ENCODE measurements at regions not wholly inside any gene's neighbourhood (a gene's known extent, or its start where the extent isn't known, plus 50 kb on each side); places are given as distances from the start of the nearest gene placed in this dataset.

DNA sequence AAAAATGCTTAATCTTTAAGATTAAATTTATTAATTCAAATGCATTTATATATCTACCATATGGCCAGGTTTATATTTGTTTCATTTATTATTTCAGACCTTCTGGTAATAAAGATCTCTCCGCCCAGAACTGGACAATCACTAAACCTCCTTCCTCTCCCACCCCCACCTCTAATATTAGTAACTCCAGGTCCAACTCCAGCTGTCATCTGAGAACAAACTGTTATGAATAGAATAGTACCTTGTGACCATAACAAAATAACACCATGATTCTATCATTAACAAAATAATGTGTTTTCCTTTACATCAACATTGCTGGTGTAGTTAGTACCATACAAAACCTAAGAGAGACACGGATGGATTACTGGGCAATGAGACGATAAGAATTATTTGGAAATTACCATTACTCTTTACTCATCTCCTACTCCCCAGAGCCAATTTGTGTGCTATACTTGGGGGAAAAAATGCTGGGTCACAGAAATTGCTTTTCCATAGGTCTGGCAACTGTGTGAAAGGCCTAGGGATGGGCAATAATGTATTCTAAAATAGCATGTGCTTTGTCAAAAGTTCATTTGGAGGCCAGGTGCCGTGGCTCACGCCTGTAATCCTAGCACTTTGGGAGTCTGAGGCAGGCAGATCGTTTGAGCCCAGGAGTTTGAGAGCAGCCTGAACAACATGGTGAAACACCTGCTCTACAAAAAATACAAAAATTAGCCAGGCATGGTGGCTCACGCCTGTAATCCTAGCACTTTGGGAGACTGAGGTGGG is 186.1 kb downstream of the ENC1 start:
- Mint-ChIP-seq H3K9me3 (peaks cover 14% of the 10 kb centered on the region), H3K4me1 (ENCODE audit: unreplicated experiment) (peaks cover 5% of the 10 kb centered on the region)

DNA sequence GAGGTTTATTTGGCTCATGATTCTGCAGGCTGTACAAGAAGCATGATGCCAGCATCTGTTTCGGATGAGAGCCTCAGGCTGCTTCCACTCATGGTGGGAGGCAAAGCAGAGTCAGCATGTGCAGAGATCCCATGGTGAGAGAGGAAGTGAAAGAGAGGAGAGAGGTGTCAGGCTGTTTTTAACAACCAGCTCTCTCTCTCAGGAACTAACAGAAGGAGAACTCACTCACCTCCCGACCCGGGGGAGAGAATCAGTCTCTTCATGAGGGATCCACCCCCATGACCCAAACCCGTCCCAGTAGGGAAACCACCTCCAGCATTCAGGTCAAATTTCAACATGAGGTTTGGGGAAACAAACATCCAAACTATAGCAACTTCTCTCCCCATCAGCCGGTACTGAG is 187.7 kb downstream of the ENC1 start:
- H3K36me3 Mint-ChIP-seq = no peaks in the 10 kb centered on the region
- no peak overlapping the region for H3K27ac Mint-ChIP-seq
- no peak for DNase-seq (ENCODE audit: extremely low spot score, unreplicated experiment)
- H3K9me3 Mint-ChIP-seq = peaks cover 14% of the 10 kb centered on the region
- no peak overlapping the region for H3K4me3 Mint-ChIP-seq
- TF ChIP-seq, protein P1, sequence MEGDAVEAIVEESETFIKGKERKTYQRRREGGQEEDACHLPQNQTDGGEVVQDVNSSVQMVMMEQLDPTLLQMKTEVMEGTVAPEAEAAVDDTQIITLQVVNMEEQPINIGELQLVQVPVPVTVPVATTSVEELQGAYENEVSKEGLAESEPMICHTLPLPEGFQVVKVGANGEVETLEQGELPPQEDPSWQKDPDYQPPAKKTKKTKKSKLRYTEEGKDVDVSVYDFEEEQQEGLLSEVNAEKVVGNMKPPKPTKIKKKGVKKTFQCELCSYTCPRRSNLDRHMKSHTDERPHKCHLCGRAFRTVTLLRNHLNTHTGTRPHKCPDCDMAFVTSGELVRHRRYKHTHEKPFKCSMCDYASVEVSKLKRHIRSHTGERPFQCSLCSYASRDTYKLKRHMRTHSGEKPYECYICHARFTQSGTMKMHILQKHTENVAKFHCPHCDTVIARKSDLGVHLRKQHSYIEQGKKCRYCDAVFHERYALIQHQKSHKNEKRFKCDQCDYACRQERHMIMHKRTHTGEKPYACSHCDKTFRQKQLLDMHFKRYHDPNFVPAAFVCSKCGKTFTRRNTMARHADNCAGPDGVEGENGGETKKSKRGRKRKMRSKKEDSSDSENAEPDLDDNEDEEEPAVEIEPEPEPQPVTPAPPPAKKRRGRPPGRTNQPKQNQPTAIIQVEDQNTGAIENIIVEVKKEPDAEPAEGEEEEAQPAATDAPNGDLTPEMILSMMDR (conservative IDR thresholded peaks at IDR 0.05) = no peak
- no peaks in the 10 kb centered on the region for H3K4me1 Mint-ChIP-seq (ENCODE audit: unreplicated experiment)
- H3K27me3 Mint-ChIP-seq = no peaks in the 10 kb centered on the region

More for the DNA sequence above, 186.1 kb downstream of the ENC1 start:
- H3K36me3 Mint-ChIP-seq = no peaks in the 10 kb centered on the region
- no peak overlapping the region for H3K4me3 Mint-ChIP-seq
- no peak for DNase-seq (ENCODE audit: extremely low spot score, unreplicated experiment)
- H3K27me3 Mint-ChIP-seq = no peaks in the 10 kb centered on the region
- no peak overlapping the region for H3K27ac Mint-ChIP-seq
- TF ChIP-seq, protein P1 (conservative IDR thresholded peaks at IDR 0.05) = no peak

DNA sequence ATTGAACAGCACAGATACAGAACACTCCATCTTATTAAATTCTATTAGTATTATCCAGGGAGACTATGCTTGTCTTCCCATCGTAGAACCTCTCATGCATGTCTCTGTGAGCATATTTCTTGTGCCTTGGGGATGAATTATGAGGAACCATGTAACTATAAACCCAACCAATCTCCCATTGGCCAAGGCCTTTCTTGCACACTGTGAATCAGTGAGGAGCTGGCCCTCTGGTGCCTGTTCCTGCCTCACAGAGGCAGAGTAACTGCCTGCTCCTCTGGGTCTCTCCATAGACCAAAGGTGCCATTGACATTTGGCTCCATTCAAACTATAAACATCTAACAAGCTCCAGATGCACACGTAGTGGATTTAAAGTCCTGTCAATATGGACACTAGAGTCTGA is 190.4 kb downstream of the ENC1 start:
- Mint-ChIP-seq H3K27ac (no peak overlapping the region), H3K4me1 (ENCODE audit: unreplicated experiment) (peaks cover 4% of the 10 kb centered on the region), H3K27me3 (no peaks in the 10 kb centered on the region), H3K4me3 (no peak overlapping the region), H3K36me3 (no peaks in the 10 kb centered on the region), H3K9me3 (peaks cover 14% of the 10 kb centered on the region)
- no peak for DNase-seq (ENCODE audit: extremely low spot score, unreplicated experiment)
- TF ChIP-seq, protein P1 (conservative IDR thresholded peaks at IDR 0.05) = no peak

DNA sequence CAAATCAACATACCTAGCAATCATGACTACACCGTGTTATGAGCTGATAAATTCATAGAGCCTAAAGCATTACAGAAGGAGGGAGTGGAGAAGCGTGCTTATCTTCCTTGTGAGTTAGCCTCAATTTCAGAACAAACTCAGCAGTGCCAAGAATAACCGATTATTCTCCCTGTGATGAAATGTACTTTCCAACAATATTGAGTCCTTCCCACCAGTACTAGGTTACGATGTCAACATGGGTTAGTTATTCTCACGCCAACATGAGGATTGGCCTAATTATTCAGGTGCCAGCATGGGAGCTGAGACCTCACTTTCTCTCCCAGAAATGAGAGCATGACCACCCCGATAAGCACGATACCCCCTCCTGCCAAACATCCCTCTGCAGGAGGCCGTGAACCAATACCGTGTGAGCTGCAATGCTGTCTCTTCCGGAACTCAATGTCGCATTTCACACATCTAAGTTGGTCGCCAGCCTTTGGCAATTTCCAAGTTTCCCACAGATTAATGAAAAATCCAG is 193.7 kb downstream of the ENC1 start:
- no peaks in the 10 kb centered on the region for H3K36me3 Mint-ChIP-seq
- peaks cover 6% of the 10 kb centered on the region for H3K9me3 Mint-ChIP-seq
- no peak overlapping the region for H3K27ac Mint-ChIP-seq
- TF ChIP-seq, protein P1 (conservative IDR thresholded peaks at IDR 0.05) = no peak
- DNase-seq (ENCODE audit: extremely low spot score, unreplicated experiment) = no peak
- no peaks in the 10 kb centered on the region for H3K27me3 Mint-ChIP-seq
- peaks cover 11% of the 10 kb centered on the region for H3K4me1 Mint-ChIP-seq (ENCODE audit: unreplicated experiment)
- no peak overlapping the region for H3K4me3 Mint-ChIP-seq

DNA sequence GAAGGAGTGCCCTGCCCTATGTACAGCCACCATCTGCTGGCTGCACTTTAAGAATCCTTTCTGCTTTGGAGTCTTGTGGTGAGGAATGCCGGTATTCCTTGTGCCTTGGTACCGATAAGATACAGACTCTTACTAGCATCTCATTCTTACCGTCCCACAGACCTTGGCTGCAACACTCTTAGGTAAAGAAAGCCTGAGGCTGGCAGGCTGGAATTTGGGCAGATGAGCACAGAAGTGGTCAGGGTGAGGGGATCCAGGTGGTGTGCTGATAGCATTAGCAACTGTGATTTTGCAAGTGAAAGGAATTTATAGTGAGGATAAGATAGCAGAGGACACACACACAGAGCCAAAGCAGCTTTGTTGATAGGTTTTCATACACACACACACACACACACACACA is 198.1 kb downstream of the ENC1 start:
- Mint-ChIP-seq H3K27me3 (no peaks in the 10 kb centered on the region), H3K4me3 (no peak overlapping the region), H3K9me3 (peaks cover 5% of the 10 kb centered on the region), H3K4me1 (ENCODE audit: unreplicated experiment) (peaks cover 11% of the 10 kb centered on the region), H3K36me3 (no peaks in the 10 kb centered on the region), H3K27ac (no peak overlapping the region)
- TF ChIP-seq, protein P1 (conservative IDR thresholded peaks at IDR 0.05) = no peak
- DNase-seq (ENCODE audit: extremely low spot score, unreplicated experiment) = no peak

All from type B pancreatic cell (in vitro differentiated cells).